ENCODE measurements at regions not wholly inside any gene's neighbourhood (a gene's known extent, or its start where the extent isn't known, plus 50 kb on each side); places are given as distances from the start of the nearest gene placed in this dataset.

- no peak for TF ChIP-seq NFYB (IDR thresholded peaks at IDR 0.05; ENCODE audit: insufficient read depth, low read depth, low read length)
These were observed 1077.1 kb downstream of the ZPLD1 start (continued) for GRCh38 chr3:103511891-103512290.

DNA sequence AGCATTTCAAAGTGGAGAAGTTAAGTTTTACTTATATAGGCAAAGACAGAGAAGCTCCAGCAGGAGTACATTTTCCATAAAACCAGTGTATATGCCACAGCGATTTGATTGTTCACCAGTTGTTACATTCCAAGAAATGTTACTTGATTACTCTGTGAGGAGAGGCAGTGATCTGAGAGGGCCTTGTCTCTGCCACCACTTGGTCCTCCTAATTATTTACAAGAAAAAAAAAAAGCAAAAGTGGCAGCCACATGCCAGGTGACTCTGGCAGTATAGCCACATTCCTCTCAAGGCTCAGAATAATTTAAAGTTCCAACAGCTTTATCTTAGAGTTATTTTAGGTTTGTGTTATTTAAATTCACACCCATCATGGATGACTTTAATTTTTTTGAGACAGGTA lies 1077.8 kb downstream of the ZPLD1 start:
- FAIRE-seq (no peak), ATAC-seq (no peak), DNase-seq (ENCODE audit: low read depth, low spot score) (no peak)
- ChIA-PET POLR2A (no interaction called here), RAD21 (ENCODE audit: unreplicated experiment) (no interaction called here), SMC1A (ENCODE audit: uncharacterized antibody, unreplicated experiment) (no interaction called here), CTCF (no interaction called here)
- H3K9ac ChIP-seq (ENCODE audit: control insufficient read depth, insufficient read depth, low read length), result no peak overlapping the region
- WGBS (ENCODE audit: insufficient coverage, insufficient replicate concordance, low lambda C conversion rate, missing lambda C conversion rate), result 95% methylated on average over 1 of the region's 1 CpG
- in situ Hi-C loops (cut with MboI), result no loop called here
- no peaks in the 10 kb centered on the region for H3K27me3 ChIP-seq (replicated peaks in 1 of 2; ENCODE audit: control insufficient read depth in 2 of 2, insufficient read depth in 2 of 2, low read length in 1 of 2)
- no peak overlapping the region for H3K4me2 ChIP-seq (ENCODE audit: control insufficient read depth, insufficient read depth)
- H4K20me1 ChIP-seq (ENCODE audit: control insufficient read depth, insufficient read depth), result no peaks in the 10 kb centered on the region
- no peak overlapping the region for H3K27ac ChIP-seq (ENCODE audit: control insufficient read depth, insufficient read depth)
- H3K4me1 ChIP-seq (ENCODE audit: control insufficient read depth, insufficient read depth, low read length), result no peaks in the 10 kb centered on the region
- H3K79me2 ChIP-seq (ENCODE audit: control insufficient read depth, insufficient read depth, low read length), result no peaks in the 10 kb centered on the region
- H3K4me3 ChIP-seq, result no peak overlapping the region
- no peak for TF ChIP-seq MEF2B (IDR thresholded peaks at IDR 0.05; ENCODE audit: partially characterized antibody, poor library complexity, severe bottlenecking)
- no peak for TF ChIP-seq MEF2A (IDR thresholded peaks at IDR 0.05; ENCODE audit: insufficient read depth, low read depth, low read length)
- TF ChIP-seq ZNF24 (IDR thresholded peaks at IDR 0.05), result no peak
- no peak for TF ChIP-seq NFYB (IDR thresholded peaks at IDR 0.05; ENCODE audit: insufficient read depth, low read depth, low read length)
- TF ChIP-seq PAX8 (IDR thresholded peaks at IDR 0.05), result no peak
- no peak for TF ChIP-seq ZNF622 (IDR thresholded peaks at IDR 0.05)
- no peak for TF ChIP-seq SIN3A (IDR thresholded peaks at IDR 0.05; ENCODE audit: low read depth, low read length)
- no peak for TF ChIP-seq IKZF1 (conservative IDR thresholded peaks at IDR 0.05)
- no peak for TF ChIP-seq PML (IDR thresholded peaks at IDR 0.05; ENCODE audit: low read length)
- TF ChIP-seq, protein P1, sequence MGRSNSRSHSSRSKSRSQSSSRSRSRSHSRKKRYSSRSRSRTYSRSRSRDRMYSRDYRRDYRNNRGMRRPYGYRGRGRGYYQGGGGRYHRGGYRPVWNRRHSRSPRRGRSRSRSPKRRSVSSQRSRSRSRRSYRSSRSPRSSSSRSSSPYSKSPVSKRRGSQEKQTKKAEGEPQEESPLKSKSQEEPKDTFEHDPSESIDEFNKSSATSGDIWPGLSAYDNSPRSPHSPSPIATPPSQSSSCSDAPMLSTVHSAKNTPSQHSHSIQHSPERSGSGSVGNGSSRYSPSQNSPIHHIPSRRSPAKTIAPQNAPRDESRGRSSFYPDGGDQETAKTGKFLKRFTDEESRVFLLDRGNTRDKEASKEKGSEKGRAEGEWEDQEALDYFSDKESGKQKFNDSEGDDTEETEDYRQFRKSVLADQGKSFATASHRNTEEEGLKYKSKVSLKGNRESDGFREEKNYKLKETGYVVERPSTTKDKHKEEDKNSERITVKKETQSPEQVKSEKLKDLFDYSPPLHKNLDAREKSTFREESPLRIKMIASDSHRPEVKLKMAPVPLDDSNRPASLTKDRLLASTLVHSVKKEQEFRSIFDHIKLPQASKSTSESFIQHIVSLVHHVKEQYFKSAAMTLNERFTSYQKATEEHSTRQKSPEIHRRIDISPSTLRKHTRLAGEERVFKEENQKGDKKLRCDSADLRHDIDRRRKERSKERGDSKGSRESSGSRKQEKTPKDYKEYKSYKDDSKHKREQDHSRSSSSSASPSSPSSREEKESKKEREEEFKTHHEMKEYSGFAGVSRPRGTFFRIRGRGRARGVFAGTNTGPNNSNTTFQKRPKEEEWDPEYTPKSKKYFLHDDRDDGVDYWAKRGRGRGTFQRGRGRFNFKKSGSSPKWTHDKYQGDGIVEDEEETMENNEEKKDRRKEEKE (IDR thresholded peaks at IDR 0.05), result no peak
- no peak for TF ChIP-seq ZZZ3 (IDR thresholded peaks at IDR 0.05; ENCODE audit: control insufficient read depth, insufficient read length, low read depth)
- TF ChIP-seq WRNIP1 (IDR thresholded peaks at IDR 0.05; ENCODE audit: borderline replicate concordance, low read depth, low read length), result no peak
- TF ChIP-seq NRF1 (conservative IDR thresholded peaks at IDR 0.05; ENCODE audit: low read depth, low read length), result no peak
- no peak for TF ChIP-seq RBBP5 (conservative IDR thresholded peaks at IDR 0.05)
- no TSS peak for BruUV-seq (replicated peaks)
- no peaks in the 10 kb centered on the region for H3K9me3 ChIP-seq (replicated peaks; ENCODE audit: control insufficient read depth, insufficient read depth, low read length)
- intact Hi-C loops (cut with micrococcal nuclease; ENCODE audit: unreplicated experiment), result no loop called here
- H3K36me3 ChIP-seq (ENCODE audit: control insufficient read depth in 2 of 2, insufficient read depth in 2 of 2, low read length in 1 of 2), result no peaks in the 10 kb centered on the region
- H2AFZ ChIP-seq (ENCODE audit: control insufficient read depth, low read depth, low read length), result no peak overlapping the region
